ENCODE measurements at regions not wholly inside any gene's neighbourhood (a gene's known extent, or its start where the extent isn't known, plus 50 kb on each side); places are given as distances from the start of the nearest gene placed in this dataset.
A peak's percentile ranks its signal among the peaks of the same experiment; 100 is the strongest.

DNA sequence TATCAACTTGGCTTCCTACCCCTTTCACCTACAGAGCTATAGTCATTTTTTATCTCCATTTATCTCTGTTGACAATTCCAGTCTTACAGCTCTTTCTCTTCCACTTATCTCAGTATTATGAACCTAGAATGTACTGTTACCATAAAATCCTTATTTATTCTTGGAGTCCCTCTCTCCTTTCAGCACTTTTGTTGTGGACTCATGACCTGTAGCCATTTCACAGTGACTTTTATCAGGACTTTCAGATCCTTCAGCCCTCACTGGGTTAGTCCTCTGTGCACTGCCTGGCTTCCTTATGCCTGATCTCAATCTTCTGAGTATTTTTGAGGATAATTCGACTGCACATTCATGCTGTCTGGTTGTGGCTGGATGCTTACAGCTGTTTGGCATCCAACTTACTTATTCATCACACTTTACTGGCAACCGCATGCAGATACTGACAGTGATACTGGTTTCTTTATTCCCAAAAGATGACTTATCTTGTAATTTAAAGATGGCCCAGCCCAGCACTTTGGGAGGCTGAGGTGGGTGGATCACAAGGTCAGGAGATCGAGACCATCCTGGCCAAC, 293.3 kb downstream of the MAN2A1 start:
- TF ChIP-seq, protein P1, sequence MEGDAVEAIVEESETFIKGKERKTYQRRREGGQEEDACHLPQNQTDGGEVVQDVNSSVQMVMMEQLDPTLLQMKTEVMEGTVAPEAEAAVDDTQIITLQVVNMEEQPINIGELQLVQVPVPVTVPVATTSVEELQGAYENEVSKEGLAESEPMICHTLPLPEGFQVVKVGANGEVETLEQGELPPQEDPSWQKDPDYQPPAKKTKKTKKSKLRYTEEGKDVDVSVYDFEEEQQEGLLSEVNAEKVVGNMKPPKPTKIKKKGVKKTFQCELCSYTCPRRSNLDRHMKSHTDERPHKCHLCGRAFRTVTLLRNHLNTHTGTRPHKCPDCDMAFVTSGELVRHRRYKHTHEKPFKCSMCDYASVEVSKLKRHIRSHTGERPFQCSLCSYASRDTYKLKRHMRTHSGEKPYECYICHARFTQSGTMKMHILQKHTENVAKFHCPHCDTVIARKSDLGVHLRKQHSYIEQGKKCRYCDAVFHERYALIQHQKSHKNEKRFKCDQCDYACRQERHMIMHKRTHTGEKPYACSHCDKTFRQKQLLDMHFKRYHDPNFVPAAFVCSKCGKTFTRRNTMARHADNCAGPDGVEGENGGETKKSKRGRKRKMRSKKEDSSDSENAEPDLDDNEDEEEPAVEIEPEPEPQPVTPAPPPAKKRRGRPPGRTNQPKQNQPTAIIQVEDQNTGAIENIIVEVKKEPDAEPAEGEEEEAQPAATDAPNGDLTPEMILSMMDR (IDR thresholded peaks at IDR 0.05; ENCODE audit: insufficient read depth, low read depth, low read length) = no peak
- no peak overlapping the region for H3K4me3 ChIP-seq (ENCODE audit: low read depth, low read length)
- no peak for DNase-seq (ENCODE audit: low read depth)

DNA sequence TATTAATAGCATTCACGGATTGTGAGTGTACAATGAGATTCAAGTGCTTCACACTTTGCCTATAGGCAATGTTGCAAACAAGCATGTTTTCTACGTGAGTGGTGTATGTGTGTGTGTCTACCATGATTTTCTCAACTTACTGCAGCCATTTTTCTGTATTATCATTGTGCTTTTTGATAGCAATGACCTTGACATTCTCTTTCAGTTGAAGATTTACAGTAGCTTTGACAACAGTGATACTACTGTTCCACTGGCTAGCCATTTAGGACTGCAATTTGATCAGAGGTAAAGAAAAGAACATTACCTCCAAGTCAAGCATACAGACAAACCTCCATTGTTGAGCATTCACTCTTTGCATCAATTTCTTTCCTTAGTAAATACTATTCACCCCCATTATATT, 297.0 kb downstream of the MAN2A1 start:
- DNase-seq (ENCODE audit: low read depth) = no peak
- TF ChIP-seq, protein P1 (IDR thresholded peaks at IDR 0.05; ENCODE audit: insufficient read depth, low read depth, low read length) = no peak
- no peak overlapping the region for H3K4me3 ChIP-seq (ENCODE audit: low read depth, low read length)

DNA sequence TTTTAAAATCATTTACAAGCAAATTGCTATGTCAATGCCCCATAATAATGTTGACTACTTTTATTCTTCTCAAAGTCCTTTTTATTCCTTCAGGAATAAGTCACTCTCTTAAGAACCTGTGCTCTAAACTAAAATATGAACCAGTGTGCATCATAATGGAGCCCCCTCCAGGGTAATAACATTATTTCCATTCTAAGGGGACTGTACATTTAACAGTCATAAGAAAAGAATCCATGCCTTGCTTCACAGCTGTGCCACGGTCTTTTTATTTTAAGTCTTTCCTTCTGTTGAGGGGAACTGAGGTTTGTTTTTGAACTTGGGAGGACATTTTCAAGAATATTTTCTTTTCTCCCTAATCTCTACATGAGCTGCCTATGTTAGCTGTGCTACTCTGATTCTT, 297.6 kb downstream of the MAN2A1 start:
- DNase-seq (ENCODE audit: low read depth) = peak; percentile 27
- H3K4me3 ChIP-seq (ENCODE audit: low read depth, low read length) = no peak overlapping the region
- TF ChIP-seq, protein P1 (IDR thresholded peaks at IDR 0.05; ENCODE audit: insufficient read depth, low read depth, low read length) = no peak

DNA sequence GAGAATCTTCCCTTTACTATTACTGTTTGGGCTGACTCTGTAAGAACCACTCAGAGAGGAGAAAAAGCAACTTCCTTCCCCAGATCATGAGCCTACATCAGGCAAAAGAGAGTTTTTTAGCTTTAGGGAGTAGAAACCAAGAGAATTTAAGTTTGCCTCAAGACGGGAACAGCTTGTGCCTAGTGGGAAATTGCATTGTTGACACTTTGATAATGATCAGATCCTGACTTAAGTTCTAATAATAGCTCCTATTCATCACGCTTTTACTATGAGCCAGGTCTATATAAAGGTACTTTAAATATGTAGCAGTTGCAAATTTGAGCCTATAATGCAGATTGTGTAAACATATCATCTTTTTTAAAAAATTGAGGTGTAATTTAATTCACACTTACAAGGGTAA, 298.2 kb downstream of the MAN2A1 start:
- TF ChIP-seq, protein P1 (IDR thresholded peaks at IDR 0.05; ENCODE audit: insufficient read depth, low read depth, low read length) = no peak
- H3K4me3 ChIP-seq (ENCODE audit: low read depth, low read length) = no peak overlapping the region
- peak; percentile 60 for DNase-seq (ENCODE audit: low read depth)

DNA sequence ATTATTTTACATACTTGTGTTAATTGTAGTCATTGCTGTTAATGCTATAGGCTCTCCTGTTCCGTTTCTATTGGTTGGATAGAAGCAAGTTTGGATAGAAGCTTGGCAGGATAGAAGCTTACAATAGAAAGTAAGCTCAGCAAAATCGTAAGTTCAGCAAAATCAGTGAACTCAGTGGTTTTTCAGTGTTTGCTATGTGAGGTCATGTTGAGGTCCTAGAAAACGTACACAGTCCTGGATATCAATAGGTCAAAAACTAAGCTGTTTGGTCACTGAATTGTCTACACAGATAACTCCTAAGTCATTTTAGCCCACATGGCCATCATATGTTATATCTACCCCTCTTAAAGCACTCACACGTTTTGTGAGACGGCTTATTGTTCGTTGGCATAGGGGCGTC, 299.4 kb downstream of the MAN2A1 start:
- DNase-seq (ENCODE audit: low read depth) = no peak
- H3K4me3 ChIP-seq (ENCODE audit: low read depth, low read length) = no peak overlapping the region
- TF ChIP-seq, protein P1 (IDR thresholded peaks at IDR 0.05; ENCODE audit: insufficient read depth, low read depth, low read length) = no peak

DNA sequence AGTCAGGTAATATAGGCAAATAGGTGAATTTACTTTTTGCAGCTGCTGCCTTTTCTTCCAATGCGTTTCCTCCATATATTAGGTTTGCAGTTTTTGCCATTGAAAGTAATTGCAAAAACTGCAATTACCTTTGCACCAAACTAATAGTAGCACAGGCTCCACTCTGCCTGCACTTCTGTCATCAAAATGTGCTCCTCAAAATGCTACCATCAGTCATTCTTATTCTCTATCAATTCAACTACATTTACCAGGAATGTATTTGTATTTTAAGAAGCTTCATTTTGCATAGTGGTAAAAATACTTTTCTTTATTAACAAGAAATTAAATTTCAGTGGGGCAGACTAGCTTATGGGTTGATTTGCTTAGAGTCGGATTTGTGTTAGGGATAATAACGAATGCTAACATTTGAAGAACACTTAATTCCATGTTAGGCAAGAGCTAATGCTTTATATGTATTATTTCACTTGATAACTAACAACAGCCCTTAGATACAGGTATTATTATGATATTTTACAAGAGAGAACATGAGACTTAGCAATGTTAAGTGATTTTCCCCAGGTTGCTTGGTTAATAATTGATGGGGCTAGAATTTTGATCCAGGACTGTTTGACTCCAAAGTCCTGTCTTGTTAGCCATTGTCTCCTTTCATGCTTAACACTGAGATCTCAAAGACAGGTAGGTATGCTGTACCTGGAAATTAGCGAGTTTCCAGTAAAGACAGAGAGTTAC, 300.4 kb downstream of the MAN2A1 start:
- TF ChIP-seq, protein P1 (IDR thresholded peaks at IDR 0.05; ENCODE audit: insufficient read depth, low read depth, low read length) = no peak
- H3K4me3 ChIP-seq (ENCODE audit: low read depth, low read length) = no peak overlapping the region
- DNase-seq (ENCODE audit: low read depth) = no peak

All from fibroblast of villous mesenchyme (primary cell).